ENCODE measurements at regions not wholly inside any gene's neighbourhood (a gene's known extent, or its start where the extent isn't known, plus 50 kb on each side); places are given as distances from the start of the nearest gene placed in this dataset.

GRCh38 chr18:51531501-51531900, 334.0 kb upstream of the MEX3C start:
- DNase-seq (ENCODE audit: low read depth in 1 of 2, low spot score in 1 of 2), result no peak
- no peak overlapping the region for H3K4me3 ChIP-seq (replicated peaks; ENCODE audit: insufficient read depth, low read length)
- no peaks in the 10 kb centered on the region for H3K27me3 ChIP-seq (ENCODE audit: insufficient read depth, poor library complexity, severe bottlenecking)
- no peak overlapping the region for H3K27ac ChIP-seq (replicated peaks)
- TF ChIP-seq, protein P1, sequence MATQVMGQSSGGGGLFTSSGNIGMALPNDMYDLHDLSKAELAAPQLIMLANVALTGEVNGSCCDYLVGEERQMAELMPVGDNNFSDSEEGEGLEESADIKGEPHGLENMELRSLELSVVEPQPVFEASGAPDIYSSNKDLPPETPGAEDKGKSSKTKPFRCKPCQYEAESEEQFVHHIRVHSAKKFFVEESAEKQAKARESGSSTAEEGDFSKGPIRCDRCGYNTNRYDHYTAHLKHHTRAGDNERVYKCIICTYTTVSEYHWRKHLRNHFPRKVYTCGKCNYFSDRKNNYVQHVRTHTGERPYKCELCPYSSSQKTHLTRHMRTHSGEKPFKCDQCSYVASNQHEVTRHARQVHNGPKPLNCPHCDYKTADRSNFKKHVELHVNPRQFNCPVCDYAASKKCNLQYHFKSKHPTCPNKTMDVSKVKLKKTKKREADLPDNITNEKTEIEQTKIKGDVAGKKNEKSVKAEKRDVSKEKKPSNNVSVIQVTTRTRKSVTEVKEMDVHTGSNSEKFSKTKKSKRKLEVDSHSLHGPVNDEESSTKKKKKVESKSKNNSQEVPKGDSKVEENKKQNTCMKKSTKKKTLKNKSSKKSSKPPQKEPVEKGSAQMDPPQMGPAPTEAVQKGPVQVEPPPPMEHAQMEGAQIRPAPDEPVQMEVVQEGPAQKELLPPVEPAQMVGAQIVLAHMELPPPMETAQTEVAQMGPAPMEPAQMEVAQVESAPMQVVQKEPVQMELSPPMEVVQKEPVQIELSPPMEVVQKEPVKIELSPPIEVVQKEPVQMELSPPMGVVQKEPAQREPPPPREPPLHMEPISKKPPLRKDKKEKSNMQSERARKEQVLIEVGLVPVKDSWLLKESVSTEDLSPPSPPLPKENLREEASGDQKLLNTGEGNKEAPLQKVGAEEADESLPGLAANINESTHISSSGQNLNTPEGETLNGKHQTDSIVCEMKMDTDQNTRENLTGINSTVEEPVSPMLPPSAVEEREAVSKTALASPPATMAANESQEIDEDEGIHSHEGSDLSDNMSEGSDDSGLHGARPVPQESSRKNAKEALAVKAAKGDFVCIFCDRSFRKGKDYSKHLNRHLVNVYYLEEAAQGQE (IDR thresholded peaks at IDR 0.05; ENCODE audit: insufficient replicate concordance, low read depth), result no peak
- TF ChIP-seq SPI1 (IDR thresholded peaks at IDR 0.05; ENCODE audit: borderline replicate concordance, low read depth), result no peak
- no peak for TF ChIP-seq POLR2AphosphoS5 (IDR thresholded peaks at IDR 0.05; ENCODE audit: low read depth)
- TF ChIP-seq, protein P2, sequence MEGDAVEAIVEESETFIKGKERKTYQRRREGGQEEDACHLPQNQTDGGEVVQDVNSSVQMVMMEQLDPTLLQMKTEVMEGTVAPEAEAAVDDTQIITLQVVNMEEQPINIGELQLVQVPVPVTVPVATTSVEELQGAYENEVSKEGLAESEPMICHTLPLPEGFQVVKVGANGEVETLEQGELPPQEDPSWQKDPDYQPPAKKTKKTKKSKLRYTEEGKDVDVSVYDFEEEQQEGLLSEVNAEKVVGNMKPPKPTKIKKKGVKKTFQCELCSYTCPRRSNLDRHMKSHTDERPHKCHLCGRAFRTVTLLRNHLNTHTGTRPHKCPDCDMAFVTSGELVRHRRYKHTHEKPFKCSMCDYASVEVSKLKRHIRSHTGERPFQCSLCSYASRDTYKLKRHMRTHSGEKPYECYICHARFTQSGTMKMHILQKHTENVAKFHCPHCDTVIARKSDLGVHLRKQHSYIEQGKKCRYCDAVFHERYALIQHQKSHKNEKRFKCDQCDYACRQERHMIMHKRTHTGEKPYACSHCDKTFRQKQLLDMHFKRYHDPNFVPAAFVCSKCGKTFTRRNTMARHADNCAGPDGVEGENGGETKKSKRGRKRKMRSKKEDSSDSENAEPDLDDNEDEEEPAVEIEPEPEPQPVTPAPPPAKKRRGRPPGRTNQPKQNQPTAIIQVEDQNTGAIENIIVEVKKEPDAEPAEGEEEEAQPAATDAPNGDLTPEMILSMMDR (IDR thresholded peaks at IDR 0.05; ENCODE audit: insufficient read depth, low read length), result no peak
- no peak for TF ChIP-seq GABPA (IDR thresholded peaks at IDR 0.05; ENCODE audit: low read depth)

GRCh38 chr18:51537487-51537886, 340.0 kb upstream of the MEX3C start:
- H3K4me3 ChIP-seq (replicated peaks; ENCODE audit: insufficient read depth, low read length), result no peak overlapping the region
- peak in 1 of 2 experiments; percentile 51 for DNase-seq (ENCODE audit: low read depth in 1 of 2, low spot score in 1 of 2)
- TF ChIP-seq GABPA (IDR thresholded peaks at IDR 0.05; ENCODE audit: low read depth), result no peak
- TF ChIP-seq, protein P2 (IDR thresholded peaks at IDR 0.05; ENCODE audit: insufficient read depth, low read length), result no peak
- TF ChIP-seq, protein P1 (IDR thresholded peaks at IDR 0.05; ENCODE audit: insufficient replicate concordance, low read depth), result no peak
- TF ChIP-seq SPI1 (IDR thresholded peaks at IDR 0.05; ENCODE audit: borderline replicate concordance, low read depth), result no peak
- TF ChIP-seq POLR2AphosphoS5 (IDR thresholded peaks at IDR 0.05; ENCODE audit: low read depth), result no peak
- H3K27ac ChIP-seq (replicated peaks), result no peak overlapping the region
- no peaks in the 10 kb centered on the region for H3K27me3 ChIP-seq (ENCODE audit: insufficient read depth, poor library complexity, severe bottlenecking)

DNA sequence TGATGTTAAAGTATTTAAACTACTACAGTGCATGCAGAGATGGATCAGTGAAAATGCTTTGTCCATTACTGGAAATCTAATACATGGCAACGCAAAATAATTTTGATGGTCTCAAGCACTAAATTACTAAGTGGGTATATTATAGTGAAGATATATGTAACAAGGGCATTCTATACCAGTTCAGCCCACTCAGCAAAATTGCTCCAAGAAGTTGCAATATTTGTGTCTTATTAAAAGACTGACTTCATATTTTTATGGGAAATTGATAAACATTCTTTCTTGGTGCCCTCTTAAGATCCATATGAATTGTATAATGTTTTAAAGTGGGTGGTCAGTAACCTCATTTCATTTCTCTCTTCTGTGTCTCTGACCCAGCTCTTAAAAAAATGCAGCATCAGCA, 343.1 kb upstream of the MEX3C start:
- Histone ChIP-seq H3K27me3 (ENCODE audit: insufficient read depth, poor library complexity, severe bottlenecking) (no peaks in the 10 kb centered on the region), H3K27ac (replicated peaks) (no peak overlapping the region), H3K4me3 (replicated peaks; ENCODE audit: insufficient read depth, low read length) (no peak overlapping the region)
- no peak for DNase-seq (ENCODE audit: low read depth in 1 of 2, low spot score in 1 of 2)
- TF ChIP-seq SPI1 (IDR thresholded peaks at IDR 0.05; ENCODE audit: borderline replicate concordance, low read depth) (no peak), POLR2AphosphoS5 (IDR thresholded peaks at IDR 0.05; ENCODE audit: low read depth) (no peak), GABPA (IDR thresholded peaks at IDR 0.05; ENCODE audit: low read depth) (no peak)
- TF ChIP-seq, protein P2 (IDR thresholded peaks at IDR 0.05; ENCODE audit: insufficient read depth, low read length), result no peak
- TF ChIP-seq, protein P1 (IDR thresholded peaks at IDR 0.05; ENCODE audit: insufficient replicate concordance, low read depth), result no peak

Measured in HL-60 (cell line).